GM12891 (cell line): ENCODE measurements at regions not wholly inside any gene's neighbourhood (a gene's known extent, or its start where the extent isn't known, plus 50 kb on each side); places are given as distances from the start of the nearest gene placed in this dataset.

Experiments
- DNase-seq: peaks from one replicate; pipeline ENCODE4 v3.0.0; 2011; ENCODE audit warnings: low spot score; ENCODE audit not compliant: insufficient read length
- FAIRE-seq: peaks from 2 replicates; lab custom pipeline; 2011; peaks lifted over from hg19 to GRCh38; lab: Jason Lieb, UNC
- PAX5 ChIP-seq: IDR thresholded peaks from 2 replicates; pipeline ENCODE4 v1.6.1; 2011; ENCODE audit warnings: low read length, moderate library complexity, mild to moderate bottlenecking; ENCODE audit not compliant: insufficient read depth, severe bottlenecking
- POLR2A ChIP-seq: IDR thresholded peaks from 2 replicates; pipeline ENCODE4 v1.6.1; 2011; ENCODE audit warnings: low read depth, low read length, control low read depth
- POLR2AphosphoS5 ChIP-seq: IDR thresholded peaks from 2 replicates; pipeline ENCODE4 v1.6.1; 2011; ENCODE audit warnings: low read depth, low read length, control low read depth
- POU2F2 ChIP-seq: IDR thresholded peaks from 2 replicates; pipeline ENCODE4 v1.6.1; 2011; ENCODE audit warnings: low read depth, mild to moderate bottlenecking, control low read depth, low read length, moderate library complexity
- SPI1 ChIP-seq: IDR thresholded peaks from 2 replicates; pipeline ENCODE4 v1.6.1; 2011; ENCODE audit warnings: low read depth, low read length, control low read depth
- TAF1 ChIP-seq: IDR thresholded peaks from 2 replicates; pipeline ENCODE4 v1.6.1; 2011; ENCODE audit warnings: low read depth, low read length, control low read depth

GRCh38 chr12:93111773-93112172, 182.7 kb upstream of the EEA1 start:
- DNase-seq, result no peak
- no peak for FAIRE-seq
- TF ChIP-seq TAF1, result no peak
- TF ChIP-seq PAX5, result no peak
- no peak for TF ChIP-seq SPI1
- TF ChIP-seq POLR2AphosphoS5, result no peak
- no peak for TF ChIP-seq POLR2A
- TF ChIP-seq POU2F2, result no peak

GRCh38 chr12:93113317-93114006, 184.4 kb upstream of the EEA1 start:
- FAIRE-seq, result no peak
- DNase-seq, result no peak
- TF ChIP-seq POU2F2 (no peak), POLR2AphosphoS5 (no peak), PAX5 (no peak)

DNA sequence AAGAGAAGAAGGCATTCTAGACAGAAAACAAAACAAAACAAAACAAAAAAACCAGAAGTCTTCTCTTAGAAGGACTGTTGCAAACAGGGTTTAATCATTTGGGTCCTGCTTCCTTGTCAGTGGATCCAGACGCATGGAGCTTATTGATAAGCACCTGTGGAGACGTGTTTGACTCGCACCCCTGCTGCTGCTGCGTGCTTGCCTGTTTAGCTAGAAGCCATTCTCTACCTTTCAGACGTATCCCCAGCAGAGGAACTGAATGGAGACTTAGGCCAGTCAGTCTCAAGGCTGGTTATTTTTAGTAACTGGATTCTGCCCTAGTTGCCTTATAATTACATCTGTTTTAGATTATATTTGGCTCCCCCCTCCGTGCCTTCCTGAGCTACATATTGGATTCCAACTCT, 186.1 kb upstream of the EEA1 start:
- DNase-seq, result no peak
- TF ChIP-seq PAX5 (no peak), POLR2AphosphoS5 (no peak), POLR2A (no peak), SPI1 (no peak), POU2F2 (no peak)
- FAIRE-seq, result no peak

DNA sequence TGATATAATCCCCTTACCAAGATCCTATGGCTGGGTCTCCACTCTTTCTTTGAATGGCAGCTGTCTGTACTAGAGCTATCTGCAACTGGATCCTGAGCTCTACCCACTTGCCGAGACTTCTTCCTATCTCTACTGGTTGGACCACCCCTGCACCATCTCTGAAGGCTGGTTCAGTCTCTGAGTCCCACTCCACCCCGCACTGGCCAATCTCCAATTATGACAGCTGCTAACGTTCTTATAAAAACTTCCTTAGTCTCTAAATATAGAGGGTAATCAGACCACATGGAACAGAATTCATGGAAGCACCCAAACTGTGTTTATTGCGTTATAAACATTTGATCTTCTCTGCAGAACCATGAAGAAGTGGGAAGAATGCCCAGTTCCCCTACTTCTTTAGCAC, 186.6 kb upstream of the EEA1 start:
- FAIRE-seq, result no peak

GRCh38 chr12:93116632-93117031, 187.5 kb upstream of the EEA1 start:
- DNase-seq, result no peak
- TF ChIP-seq POLR2A (no peak), POLR2AphosphoS5 (no peak), SPI1 (no peak), POU2F2 (no peak), TAF1 (no peak), PAX5 (no peak)
- FAIRE-seq, result no peak

More for the DNA sequence above, 186.6 kb upstream of the EEA1 start:
- TF ChIP-seq PAX5 (no peak), POLR2AphosphoS5 (no peak), POU2F2 (no peak), POLR2A (no peak), TAF1 (no peak), SPI1 (no peak)
- DNase-seq, result no peak

DNA sequence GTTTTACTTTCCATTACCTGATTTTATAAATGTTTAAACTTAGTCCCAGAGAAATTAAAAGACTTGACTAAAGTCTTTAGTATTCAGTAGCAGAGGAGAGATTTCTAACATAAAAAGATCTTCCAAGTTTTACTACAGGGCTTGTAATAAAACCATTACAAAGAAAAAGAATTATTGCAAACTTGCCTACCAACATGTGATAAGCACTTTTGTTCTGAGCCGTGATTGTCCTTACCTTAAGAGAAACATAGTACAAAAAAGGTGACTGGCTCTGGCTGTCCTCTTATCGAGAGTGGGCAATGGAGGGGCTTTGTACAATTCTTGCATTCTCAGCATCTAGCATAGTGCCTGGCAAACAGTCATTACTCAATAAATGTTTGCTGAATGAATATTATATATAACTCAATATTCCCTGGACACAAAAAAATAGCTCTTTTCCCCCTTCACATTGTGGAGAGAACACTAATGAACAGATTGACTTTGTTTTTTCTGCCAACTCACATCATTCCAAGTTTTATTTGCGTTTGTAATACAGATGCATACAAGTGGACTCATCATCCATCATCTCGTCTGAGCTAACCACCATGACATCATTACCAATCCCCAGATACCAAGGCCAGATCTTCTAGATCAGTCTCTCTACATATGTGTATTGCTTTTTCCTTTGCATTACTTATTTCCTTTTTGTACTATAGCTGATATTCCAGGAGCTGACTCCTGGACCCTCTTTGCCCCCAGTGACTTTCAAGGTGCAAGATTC, 192.8 kb upstream of the EEA1 start:
- TF ChIP-seq POU2F2 (no peak), PAX5 (no peak)
- no peak for FAIRE-seq
- DNase-seq, result no peak

GRCh38 chr12:93122569-93123091, 193.5 kb upstream of the EEA1 start:
- DNase-seq (no peak), FAIRE-seq (no peak)
- TF ChIP-seq TAF1, result no peak
- TF ChIP-seq POLR2AphosphoS5, result no peak
- TF ChIP-seq PAX5, result no peak
- no peak for TF ChIP-seq SPI1
- TF ChIP-seq POLR2A, result no peak
- TF ChIP-seq POU2F2, result no peak

GRCh38 chr12:93125126-93125525, 196.0 kb upstream of the EEA1 start:
- no peak for FAIRE-seq
- TF ChIP-seq POU2F2 (no peak), SPI1 (no peak), POLR2AphosphoS5 (no peak), TAF1 (no peak), PAX5 (no peak), POLR2A (no peak)
- no peak for DNase-seq

DNA sequence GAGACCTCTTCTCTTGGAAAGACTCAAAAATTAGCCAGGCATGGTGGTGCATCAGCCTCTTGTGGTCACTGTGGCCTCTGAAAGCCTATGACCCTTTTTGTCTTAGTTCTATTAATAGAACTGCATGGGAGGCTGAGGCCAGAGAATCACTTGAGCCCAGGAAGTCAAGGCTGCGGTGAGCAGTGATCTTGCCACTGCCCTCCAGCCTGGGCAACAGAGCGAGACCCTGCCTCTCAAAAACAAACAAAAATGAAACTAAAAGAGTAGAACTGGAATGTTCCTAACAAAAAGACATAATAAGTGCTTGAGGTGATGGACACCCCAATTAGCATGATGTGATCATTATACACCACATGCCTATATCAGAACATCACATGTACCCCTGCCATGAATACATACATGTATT, 197.0 kb upstream of the EEA1 start:
- DNase-seq, result no peak
- FAIRE-seq, result no peak

DNA sequence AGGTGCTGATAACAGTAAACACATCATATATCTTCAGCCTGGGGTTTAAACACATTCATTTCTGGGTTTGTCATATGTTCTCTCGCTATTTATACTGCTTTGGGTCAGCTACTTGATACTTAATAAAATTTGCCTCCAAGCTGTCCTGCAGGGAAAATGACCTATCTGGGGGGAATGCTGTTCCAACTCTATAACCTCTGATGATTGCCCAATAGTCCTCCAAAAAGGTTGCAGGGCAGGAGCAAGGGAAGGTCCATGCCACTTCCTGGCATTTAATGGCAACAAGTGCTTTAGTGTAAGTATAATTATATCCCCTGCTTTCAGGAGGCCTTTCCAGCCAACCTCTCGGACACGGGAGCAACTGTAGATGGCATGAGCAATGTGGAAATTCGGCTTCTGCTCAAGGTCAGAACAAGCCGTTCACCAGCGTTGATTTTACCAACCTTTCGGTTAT, 198.0 kb upstream of the EEA1 start:
- no peak for TF ChIP-seq POLR2AphosphoS5
- TF ChIP-seq TAF1, result no peak
- TF ChIP-seq POLR2A, result no peak
- TF ChIP-seq SPI1, result no peak
- no peak for DNase-seq
- no peak for FAIRE-seq

More for the DNA sequence above, 197.0 kb upstream of the EEA1 start:
- no peak for TF ChIP-seq TAF1
- no peak for TF ChIP-seq POU2F2
- TF ChIP-seq SPI1, result no peak
- TF ChIP-seq POLR2A, result no peak
- no peak for TF ChIP-seq PAX5
- no peak for TF ChIP-seq POLR2AphosphoS5
